Neuronal stem cell (in vitro differentiated cells): ENCODE measurements at regions not wholly inside any gene's neighbourhood (a gene's known extent, or its start where the extent isn't known, plus 50 kb on each side); places are given as distances from the start of the nearest gene placed in this dataset.

Experiments used
- DNase-seq: peaks from one replicate; pipeline ENCODE4 v3.0.0-alpha.2; 2013; ENCODE audit warnings: low spot score
- H2AFZ ChIP-seq: one replicate; pipeline ENCODE4 v1.6.1; 2013; ENCODE audit warnings: mild to moderate bottlenecking, low read length, inconsistent platforms
- H2AK5ac ChIP-seq: 2 replicates; pipeline ENCODE4 v1.6.1; 2013; ENCODE audit warnings: low read depth, mild to moderate bottlenecking, inconsistent platforms, low read length, moderate library complexity, mixed read lengths
- H2BK120ac ChIP-seq: 2 replicates; pipeline ENCODE4 v1.6.1; 2013; ENCODE audit warnings: low read depth, mild to moderate bottlenecking, inconsistent platforms, low read length, moderate library complexity, mixed read lengths
- H2BK12ac ChIP-seq: one replicate; pipeline ENCODE4 v1.6.1; 2013; ENCODE audit warnings: low read length, inconsistent platforms
- H2BK15ac ChIP-seq: 2 replicates; pipeline ENCODE4 v1.6.1; 2013; ENCODE audit warnings: mild to moderate bottlenecking, low read length, inconsistent platforms, mixed read lengths
- H2BK5ac ChIP-seq: one replicate; pipeline ENCODE4 v1.6.1; 2013; ENCODE audit warnings: inconsistent platforms, mild to moderate bottlenecking, low read length, moderate library complexity
- H3K14ac ChIP-seq: one replicate; pipeline ENCODE4 v1.6.1; 2013; ENCODE audit warnings: low read length, inconsistent platforms
- H3K18ac ChIP-seq: 2 replicates; pipeline ENCODE4 v1.6.1; 2013; ENCODE audit warnings: low read length, inconsistent platforms
- H3K23ac ChIP-seq: 2 replicates; pipeline ENCODE4 v1.6.1; 2013; ENCODE audit warnings: low read depth, mild to moderate bottlenecking, mixed read lengths, low read length, inconsistent platforms; ENCODE audit not compliant: poor library complexity
- H3K27ac ChIP-seq: replicated peaks from 3 replicates; pipeline ENCODE4 v1.5.1; 2013; ENCODE audit warnings: low read length, inconsistent platforms
- H3K27me3 ChIP-seq, 3 experiments: 2 replicates each; pipeline ENCODE4 v1.6.1; 2013; ENCODE audit warnings: low read length in 3 of 3, mild to moderate bottlenecking in 2 of 3, inconsistent platforms in 1 of 3, low read depth in 1 of 3, mixed read lengths in 1 of 3, moderate library complexity in 1 of 3; ENCODE audit not compliant: control insufficient read depth in 3 of 3, insufficient read depth in 3 of 3
- H3K36me3 ChIP-seq, 2 donors: replicated peaks in 1 of 2; 2 replicates each; pipeline ENCODE4 v1.6.1; 2013; ENCODE audit warnings: low read length in 2 of 2; ENCODE audit not compliant: control insufficient read depth in 2 of 2, insufficient read depth in 2 of 2
- H3K4ac ChIP-seq: 2 replicates; pipeline ENCODE4 v1.6.1; 2013; ENCODE audit warnings: inconsistent platforms, mild to moderate bottlenecking, low read length, moderate library complexity
- H3K4me1 ChIP-seq, 2 donors: 1 replicate in 1 of 2; 2 replicates in 1 of 2; pipeline ENCODE4 v1.6.1; 2013; ENCODE audit warnings: low read length in 2 of 2, low read depth in 1 of 2; ENCODE audit not compliant: control insufficient read depth in 2 of 2, insufficient read depth in 1 of 2
- H3K4me2 ChIP-seq: one replicate; pipeline ENCODE4 v1.6.1; 2013; ENCODE audit warnings: mild to moderate bottlenecking, low read length, inconsistent platforms; ENCODE audit not compliant: insufficient read depth, poor library complexity, severe bottlenecking
- H3K4me3 ChIP-seq, 2 donors: 2 replicates each; pipeline ENCODE4 v1.5.1; 2013; ENCODE audit warnings: low read length in 2 of 2, mild to moderate bottlenecking in 2 of 2, inconsistent platforms in 1 of 2, moderate library complexity in 1 of 2
- H3K79me1 ChIP-seq: one replicate; pipeline ENCODE4 v1.6.1; 2013; ENCODE audit warnings: low read depth, mild to moderate bottlenecking, inconsistent platforms, low read length, moderate library complexity
- H3K9ac ChIP-seq: one replicate; pipeline ENCODE4 v1.6.1; 2013; ENCODE audit warnings: mild to moderate bottlenecking, low read depth, low read length, inconsistent platforms; ENCODE audit not compliant: poor library complexity
- H3K9me3 ChIP-seq, 2 donors: replicated peaks in 1 of 2; 2 replicates each; pipeline versions ENCODE3 to v1.6.1; 2013; ENCODE audit warnings: low read length in 2 of 2, mild to moderate bottlenecking in 2 of 2, inconsistent platforms in 1 of 2, low read depth in 1 of 2, mixed read lengths in 1 of 2, moderate library complexity in 1 of 2; ENCODE audit not compliant: control insufficient read depth in 2 of 2, insufficient read depth in 1 of 2
- H4K8ac ChIP-seq: one replicate; pipeline ENCODE4 v1.6.1; 2013; ENCODE audit warnings: low read depth, mild to moderate bottlenecking, inconsistent platforms, low read length, moderate library complexity
- H4K91ac ChIP-seq: one replicate; pipeline ENCODE4 v1.6.1; 2013; ENCODE audit warnings: low read length, low read depth, mild to moderate bottlenecking, inconsistent platforms; ENCODE audit not compliant: poor library complexity
- WGBS, 2 donors: extraction: QIAGEN DNeasy Blood & Tissue Kit; methylation state at CpG; one replicate each; pipeline ENCODE4 v1.1.7; 2013; ENCODE audit warnings: missing lambda C conversion rate in 2 of 2, mixed read lengths in 1 of 2; ENCODE audit not compliant: insufficient read length in 2 of 2, insufficient replicate concordance in 1 of 2; ENCODE audit errors: extremely low coverage in 2 of 2; 5-methylcytosine and 5-hydroxymethylcytosine counted together

DNA sequence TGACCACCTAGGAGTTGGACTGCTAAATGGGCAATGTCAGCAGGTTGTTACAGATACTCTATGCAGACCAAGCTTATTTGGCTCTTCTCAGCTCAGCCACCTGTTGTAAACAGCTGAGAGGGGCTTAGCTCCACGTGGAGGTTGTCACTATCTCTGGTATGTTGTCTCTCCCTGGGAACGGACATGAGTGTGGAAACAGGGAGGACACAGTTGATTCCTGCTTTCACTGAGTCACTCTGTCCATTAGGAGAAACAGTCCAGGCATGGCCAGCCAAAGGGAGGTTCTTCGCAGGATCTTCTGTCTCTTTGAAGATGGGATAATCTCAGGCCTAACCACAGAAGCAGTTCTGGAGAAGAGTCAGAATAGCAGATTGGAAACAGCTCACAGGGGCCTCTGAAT lies 121.2 kb downstream of the PALM2AKAP2 start:
- Histone ChIP-seq H2BK12ac (no peak overlapping the region), H3K23ac (no peak overlapping the region), H3K4me3 (no peak overlapping the region), H3K36me3 (no peaks in the 10 kb centered on the region), H2AFZ (no peak overlapping the region), H3K4me2 (no peak overlapping the region), H2AK5ac (no peak overlapping the region), H3K14ac (no peak overlapping the region), H3K9ac (no peak overlapping the region), H2BK120ac (no peak overlapping the region), H3K18ac (no peak overlapping the region), H3K79me1 (no peaks in the 10 kb centered on the region), H4K8ac (no peak overlapping the region), H3K27ac (no peak overlapping the region), H2BK5ac (no peak overlapping the region), H4K91ac (no peak overlapping the region), H3K9me3 (no peaks in the 10 kb centered on the region), H3K4me1 (peaks cover 0 to 4% of the 10 kb centered on the region in 2 donors), H3K4ac (no peak overlapping the region), H3K27me3 (no peaks in the 10 kb centered on the region), H2BK15ac (no peak overlapping the region)
- DNase-seq = no peak
- WGBS, 2 donors = no CpG with 5 or more reads among the region's 3 CpGs

GRCh38 chr9:109903515-109904138 lies 123.6 kb downstream of the PALM2AKAP2 start:
- no peak overlapping the region for H3K23ac ChIP-seq
- no peaks in the 10 kb centered on the region for H3K9me3 ChIP-seq
- no peak overlapping the region for H2BK12ac ChIP-seq
- H3K27ac ChIP-seq = no peak overlapping the region
- no peak overlapping the region for H2BK5ac ChIP-seq
- H3K4me3 ChIP-seq = no peak overlapping the region
- peaks cover 6 to 10% of the 10 kb centered on the region in 2 donors for H3K4me1 ChIP-seq
- peak; percentile 48 for DNase-seq
- H3K4me2 ChIP-seq = no peak overlapping the region
- H3K4ac ChIP-seq = no peak overlapping the region
- no peak overlapping the region for H2AK5ac ChIP-seq
- no peak overlapping the region for H2BK15ac ChIP-seq
- H3K79me1 ChIP-seq = no peaks in the 10 kb centered on the region
- H4K8ac ChIP-seq = no peak overlapping the region
- H3K9ac ChIP-seq = no peak overlapping the region
- no peaks in the 10 kb centered on the region for H3K27me3 ChIP-seq
- no peak overlapping the region for H4K91ac ChIP-seq
- no peak overlapping the region for H2AFZ ChIP-seq
- no peak overlapping the region for H3K18ac ChIP-seq
- H3K14ac ChIP-seq = no peak overlapping the region
- no peaks in the 10 kb centered on the region for H3K36me3 ChIP-seq
- WGBS, 2 donors = no CpG with 5 or more reads among the region's 2 CpGs
- no peak overlapping the region for H2BK120ac ChIP-seq

DNA sequence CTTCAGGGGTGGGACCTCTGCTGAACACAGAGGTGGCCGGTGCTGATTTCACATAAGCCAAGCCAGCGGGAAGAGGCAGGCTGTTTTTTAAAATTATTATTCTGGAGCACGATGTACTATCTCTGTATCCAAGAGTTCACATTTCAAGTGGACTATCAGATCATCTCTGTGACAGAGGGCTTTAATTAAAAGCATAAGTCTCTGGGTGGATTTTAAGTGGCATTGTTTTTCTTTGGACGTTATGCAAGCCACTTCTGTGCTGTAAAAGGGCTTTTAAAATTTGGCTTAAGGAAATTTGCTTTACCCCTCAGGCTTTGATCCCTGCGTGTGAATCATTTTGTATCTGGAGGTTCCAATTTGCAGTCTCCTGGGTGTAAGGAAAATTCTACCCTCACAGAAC lies 124.7 kb downstream of the PALM2AKAP2 start:
- Histone ChIP-seq H4K8ac (no peak overlapping the region), H3K27ac (no peak overlapping the region), H3K36me3 (no peaks in the 10 kb centered on the region), H2AFZ (no peak overlapping the region), H2BK15ac (no peak overlapping the region), H2AK5ac (no peak overlapping the region), H3K4me1 (peaks cover 6 to 10% of the 10 kb centered on the region in 2 donors), H3K9ac (no peak overlapping the region), H3K4me2 (no peak overlapping the region), H4K91ac (no peak overlapping the region), H3K18ac (no peak overlapping the region), H3K4me3 (no peak overlapping the region), H2BK120ac (no peak overlapping the region), H3K9me3 (no peaks in the 10 kb centered on the region), H2BK5ac (no peak overlapping the region), H3K23ac (no peak overlapping the region), H3K79me1 (no peaks in the 10 kb centered on the region), H3K27me3 (no peaks in the 10 kb centered on the region), H2BK12ac (no peak overlapping the region), H3K14ac (no peak overlapping the region), H3K4ac (no peak overlapping the region)
- WGBS, 2 donors = no CpG with 5 or more reads among the region's 5 CpGs
- DNase-seq = no peak

DNA sequence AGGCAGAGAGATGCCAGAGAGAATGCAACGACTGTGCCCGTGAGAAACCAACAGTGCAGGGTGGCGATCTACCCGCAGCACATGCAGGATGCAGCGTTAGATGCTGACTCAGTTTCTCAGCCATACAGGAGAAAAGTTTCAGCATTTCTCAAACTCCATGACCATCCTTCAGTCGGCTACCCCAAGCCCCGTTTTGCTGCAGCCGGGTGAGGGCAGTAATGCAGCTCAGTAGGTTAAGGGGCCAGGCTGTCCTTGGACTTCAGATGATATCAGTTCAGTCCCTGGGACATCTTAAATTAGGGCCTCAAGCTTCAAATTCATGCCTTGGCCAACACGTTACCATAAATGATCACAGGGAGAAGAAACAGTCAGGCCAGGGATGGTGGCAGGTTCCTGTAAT lies 125.5 kb downstream of the PALM2AKAP2 start:
- Histone ChIP-seq H2BK5ac (no peak overlapping the region), H2BK120ac (no peak overlapping the region), H4K8ac (no peak overlapping the region), H2BK15ac (no peak overlapping the region), H4K91ac (no peak overlapping the region), H3K9me3 (no peaks in the 10 kb centered on the region), H2AFZ (no peak overlapping the region), H3K14ac (no peak overlapping the region), H3K27me3 (no peaks in the 10 kb centered on the region), H2AK5ac (no peak overlapping the region), H3K23ac (no peak overlapping the region), H3K79me1 (no peaks in the 10 kb centered on the region), H3K27ac (no peak overlapping the region), H3K4me2 (no peak overlapping the region), H3K36me3 (no peaks in the 10 kb centered on the region), H3K18ac (no peak overlapping the region), H3K4ac (no peak overlapping the region), H3K4me3 (no peak overlapping the region), H2BK12ac (no peak overlapping the region), H3K4me1 (peaks cover 6 to 10% of the 10 kb centered on the region in 2 donors), H3K9ac (no peak overlapping the region)
- no peak for DNase-seq
- WGBS, 2 donors = no CpG with 5 or more reads among the region's 9 CpGs
